Endothelial cell (in vitro differentiated cells): ENCODE measurements at regions not wholly inside any gene's neighbourhood (a gene's known extent, or its start where the extent isn't known, plus 50 kb on each side); places are given as distances from the start of the nearest gene placed in this dataset.

Experiments used
- DNase-seq: peaks from one replicate; pipeline ENCODE4 v3.0.0; 2021; ENCODE audit warnings: low spot score
- H3K27ac Mint-ChIP-seq: one replicate; pipeline ENCODE4 v1.8.0; 2021; ENCODE audit warnings: mixed read lengths, inconsistent platforms; ENCODE audit not compliant: unreplicated experiment
- H3K27me3 Mint-ChIP-seq: one replicate; pipeline ENCODE4 v1.8.0; 2021; ENCODE audit warnings: mild to moderate bottlenecking, moderate library complexity, mixed read lengths, inconsistent platforms; ENCODE audit not compliant: unreplicated experiment
- H3K36me3 Mint-ChIP-seq: one replicate; pipeline ENCODE4 v1.8.0; 2021; ENCODE audit warnings: mild to moderate bottlenecking, low read depth, mixed read lengths, inconsistent platforms; ENCODE audit not compliant: unreplicated experiment
- H3K4me1 Mint-ChIP-seq: one replicate; pipeline ENCODE4 v1.8.0; 2021; ENCODE audit warnings: mild to moderate bottlenecking, mixed read lengths, inconsistent platforms; ENCODE audit not compliant: unreplicated experiment
- H3K4me3 Mint-ChIP-seq: one replicate; pipeline ENCODE4 v1.8.0; 2021; ENCODE audit warnings: mild to moderate bottlenecking, mixed read lengths, inconsistent platforms; ENCODE audit not compliant: unreplicated experiment
- H3K9me3 Mint-ChIP-seq: one replicate; pipeline ENCODE4 v1.8.0; 2021; ENCODE audit warnings: mixed read lengths, inconsistent platforms; ENCODE audit not compliant: unreplicated experiment
- TF ChIP-seq, protein P1 (sequence below): fragments of 200-600 bp; sonication (generic); IDR thresholded peaks from one replicate; pipeline ENCODE4 v1.5.0; 2021; ENCODE audit warnings: antibody characterized with exemption; ENCODE audit not compliant: unreplicated experiment

DNA sequence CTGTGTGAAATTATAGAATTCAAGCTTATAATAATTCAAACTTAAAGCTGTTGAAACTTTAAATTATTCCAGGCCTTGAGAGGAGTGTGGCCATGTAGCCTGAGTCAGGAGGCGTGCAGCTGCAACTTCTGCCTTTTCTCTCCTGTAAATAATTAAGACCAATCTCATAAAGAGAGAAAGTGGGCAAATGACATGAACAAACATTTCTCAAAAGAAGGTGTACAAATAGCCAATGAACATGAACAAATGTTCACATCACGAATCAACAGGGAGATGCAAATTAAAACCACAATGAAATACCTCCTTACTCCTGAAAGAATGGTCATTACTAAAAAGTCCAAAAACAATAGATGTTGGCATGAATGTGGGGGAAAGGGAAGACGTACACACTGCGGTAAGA, 149.1 kb upstream of the MYCN start:
- no peaks in the 10 kb centered on the region for H3K36me3 Mint-ChIP-seq
- TF ChIP-seq, protein P1, sequence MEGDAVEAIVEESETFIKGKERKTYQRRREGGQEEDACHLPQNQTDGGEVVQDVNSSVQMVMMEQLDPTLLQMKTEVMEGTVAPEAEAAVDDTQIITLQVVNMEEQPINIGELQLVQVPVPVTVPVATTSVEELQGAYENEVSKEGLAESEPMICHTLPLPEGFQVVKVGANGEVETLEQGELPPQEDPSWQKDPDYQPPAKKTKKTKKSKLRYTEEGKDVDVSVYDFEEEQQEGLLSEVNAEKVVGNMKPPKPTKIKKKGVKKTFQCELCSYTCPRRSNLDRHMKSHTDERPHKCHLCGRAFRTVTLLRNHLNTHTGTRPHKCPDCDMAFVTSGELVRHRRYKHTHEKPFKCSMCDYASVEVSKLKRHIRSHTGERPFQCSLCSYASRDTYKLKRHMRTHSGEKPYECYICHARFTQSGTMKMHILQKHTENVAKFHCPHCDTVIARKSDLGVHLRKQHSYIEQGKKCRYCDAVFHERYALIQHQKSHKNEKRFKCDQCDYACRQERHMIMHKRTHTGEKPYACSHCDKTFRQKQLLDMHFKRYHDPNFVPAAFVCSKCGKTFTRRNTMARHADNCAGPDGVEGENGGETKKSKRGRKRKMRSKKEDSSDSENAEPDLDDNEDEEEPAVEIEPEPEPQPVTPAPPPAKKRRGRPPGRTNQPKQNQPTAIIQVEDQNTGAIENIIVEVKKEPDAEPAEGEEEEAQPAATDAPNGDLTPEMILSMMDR = no peak
- DNase-seq = no peak
- no peaks in the 10 kb centered on the region for H3K9me3 Mint-ChIP-seq
- H3K27me3 Mint-ChIP-seq = no peaks in the 10 kb centered on the region
- no peak overlapping the region for H3K4me3 Mint-ChIP-seq
- no peak overlapping the region for H3K27ac Mint-ChIP-seq
- peaks cover 4% of the 10 kb centered on the region for H3K4me1 Mint-ChIP-seq

DNA sequence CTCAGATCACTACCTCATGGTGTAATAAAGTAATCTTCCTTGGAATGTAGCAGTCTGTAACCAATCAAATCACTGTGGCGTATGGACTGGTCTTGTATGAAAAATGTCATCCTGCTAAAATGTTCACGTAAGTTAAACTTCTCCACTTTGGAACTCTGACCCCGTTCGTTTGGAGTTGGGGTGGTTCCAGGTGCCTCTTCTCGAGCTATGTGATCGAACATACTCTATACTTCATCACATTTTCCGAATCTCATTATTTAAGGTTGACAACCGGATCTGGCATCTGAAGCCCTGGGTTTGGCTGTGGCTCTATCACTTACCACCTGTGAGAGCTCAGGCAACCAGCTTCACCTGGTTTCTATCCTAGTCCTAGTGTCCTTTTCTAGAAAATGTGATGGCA, 148.0 kb upstream of the MYCN start:
- Mint-ChIP-seq H3K4me3 (no peak overlapping the region), H3K27ac (no peak overlapping the region), H3K9me3 (no peaks in the 10 kb centered on the region), H3K36me3 (no peaks in the 10 kb centered on the region), H3K27me3 (no peaks in the 10 kb centered on the region), H3K4me1 (peaks cover 4% of the 10 kb centered on the region)
- DNase-seq = no peak
- TF ChIP-seq, protein P1 = no peak

DNA sequence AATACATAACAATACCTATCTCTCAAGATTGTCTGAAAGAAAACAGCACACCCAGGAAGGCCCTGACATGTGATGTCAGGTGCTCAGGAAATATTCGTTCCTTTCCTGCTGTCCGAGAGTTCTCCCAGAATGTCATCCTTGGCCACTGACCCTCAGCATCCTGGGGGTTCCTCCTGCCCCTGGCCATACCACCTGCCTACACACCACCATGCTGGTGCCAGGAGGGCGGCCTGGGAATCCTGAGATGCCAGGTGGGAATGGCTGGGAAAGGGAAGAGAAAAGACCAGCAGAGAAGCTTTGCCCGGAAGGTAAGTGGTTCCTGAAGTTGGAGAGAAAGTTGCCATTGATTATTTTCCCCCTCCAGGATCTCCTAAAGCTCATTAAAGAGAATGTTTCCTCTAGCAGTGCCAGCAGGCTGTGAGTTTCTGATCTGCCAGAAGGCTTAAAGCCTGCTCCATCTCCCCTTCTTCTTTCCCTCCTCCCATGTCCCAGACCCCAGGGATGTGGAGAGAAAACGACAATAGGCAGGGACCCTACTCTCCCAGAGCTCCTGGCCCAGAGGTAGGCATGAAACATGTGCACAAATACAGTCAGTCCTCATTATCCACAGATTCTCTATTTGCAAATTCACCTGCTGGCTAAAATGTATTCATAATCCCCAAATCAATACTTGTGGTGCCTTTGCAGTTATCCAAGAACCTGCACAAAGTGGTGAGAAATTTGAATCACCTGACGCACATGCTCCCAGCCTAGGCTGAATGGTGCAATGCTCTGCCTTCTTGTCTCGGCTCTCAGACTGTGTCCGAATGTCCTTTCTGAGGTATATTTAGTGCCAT, 147.1 kb upstream of the MYCN start:
- DNase-seq = no peak
- H3K4me1 Mint-ChIP-seq = peaks cover 4% of the 10 kb centered on the region
- H3K9me3 Mint-ChIP-seq = no peaks in the 10 kb centered on the region
- no peaks in the 10 kb centered on the region for H3K36me3 Mint-ChIP-seq
- no peaks in the 10 kb centered on the region for H3K27me3 Mint-ChIP-seq
- no peak overlapping the region for H3K4me3 Mint-ChIP-seq
- TF ChIP-seq, protein P1 = no peak
- H3K27ac Mint-ChIP-seq = no peak overlapping the region

DNA sequence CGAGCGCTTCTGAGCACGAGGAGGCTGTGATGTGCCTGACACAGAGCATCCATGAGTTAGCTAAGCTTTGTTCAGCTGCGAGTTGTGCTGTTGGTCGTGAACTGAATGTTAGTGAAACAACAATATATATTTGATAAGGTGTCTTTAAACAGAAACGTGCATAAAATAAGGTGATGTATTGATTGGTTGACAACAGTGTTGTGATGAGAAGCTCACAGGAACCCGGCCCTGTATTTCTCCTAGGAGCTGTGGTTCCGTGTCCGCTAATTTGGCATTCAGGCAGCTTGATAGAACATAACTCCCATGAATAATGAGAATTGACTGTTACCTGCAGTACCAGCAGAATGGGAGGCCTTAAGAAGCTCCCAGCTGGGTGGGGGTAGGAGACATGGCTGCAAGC, 146.4 kb upstream of the MYCN start:
- no peaks in the 10 kb centered on the region for H3K9me3 Mint-ChIP-seq
- TF ChIP-seq, protein P1 = no peak
- no peaks in the 10 kb centered on the region for H3K27me3 Mint-ChIP-seq
- DNase-seq = no peak
- H3K4me1 Mint-ChIP-seq = peaks cover 3% of the 10 kb centered on the region
- H3K4me3 Mint-ChIP-seq = no peak overlapping the region
- no peak overlapping the region for H3K27ac Mint-ChIP-seq
- no peaks in the 10 kb centered on the region for H3K36me3 Mint-ChIP-seq

GRCh38 chr2:15794608-15795134, 145.7 kb upstream of the MYCN start:
- H3K36me3 Mint-ChIP-seq = no peaks in the 10 kb centered on the region
- H3K27ac Mint-ChIP-seq = no peak overlapping the region
- H3K4me3 Mint-ChIP-seq = no peak overlapping the region
- H3K4me1 Mint-ChIP-seq = peaks cover 3% of the 10 kb centered on the region
- H3K9me3 Mint-ChIP-seq = no peaks in the 10 kb centered on the region
- TF ChIP-seq, protein P1 = no peak
- DNase-seq = no peak
- no peaks in the 10 kb centered on the region for H3K27me3 Mint-ChIP-seq
